Mesodermal cell (in vitro differentiated cells): ENCODE measurements at regions not wholly inside any gene's neighbourhood (a gene's known extent, or its start where the extent isn't known, plus 50 kb on each side); places are given as distances from the start of the nearest gene placed in this dataset.

Source experiments
- H3K27ac ChIP-seq: 2 replicates; pipeline ENCODE4 v1.7.0; 2013; ENCODE audit warnings: mild to moderate bottlenecking, low read depth, low read length, moderate library complexity; ENCODE audit not compliant: severe bottlenecking
- H3K36me3 ChIP-seq: 2 replicates; pipeline ENCODE4 v1.7.1; 2013; ENCODE audit warnings: mild to moderate bottlenecking, low read length, moderate library complexity; ENCODE audit not compliant: control insufficient read depth, insufficient read depth
- H3K4me1 ChIP-seq: one replicate; pipeline ENCODE4 v1.7.1; 2013; ENCODE audit warnings: mild to moderate bottlenecking, low read length; ENCODE audit not compliant: insufficient read depth, control insufficient read depth, poor library complexity, severe bottlenecking
- H3K4me3 ChIP-seq: 2 replicates; pipeline ENCODE4 v1.7.0; 2013; ENCODE audit warnings: low read length, control low read depth, mild to moderate bottlenecking; ENCODE audit not compliant: insufficient read depth, poor library complexity, severe bottlenecking; ENCODE audit errors: extremely low read depth
- H3K9me3 ChIP-seq: 2 replicates; pipeline ENCODE4 v1.7.1; 2013; ENCODE audit warnings: mild to moderate bottlenecking, low read length, moderate library complexity; ENCODE audit not compliant: control insufficient read depth
- WGBS, 2 experiments: methylation state at CpG; one replicate each; pipeline ENCODE4 v1.1.5; 2013; ENCODE audit warnings: missing lambda C conversion rate in 2 of 2; ENCODE audit not compliant: insufficient coverage in 2 of 2; 5-methylcytosine and 5-hydroxymethylcytosine counted together

DNA sequence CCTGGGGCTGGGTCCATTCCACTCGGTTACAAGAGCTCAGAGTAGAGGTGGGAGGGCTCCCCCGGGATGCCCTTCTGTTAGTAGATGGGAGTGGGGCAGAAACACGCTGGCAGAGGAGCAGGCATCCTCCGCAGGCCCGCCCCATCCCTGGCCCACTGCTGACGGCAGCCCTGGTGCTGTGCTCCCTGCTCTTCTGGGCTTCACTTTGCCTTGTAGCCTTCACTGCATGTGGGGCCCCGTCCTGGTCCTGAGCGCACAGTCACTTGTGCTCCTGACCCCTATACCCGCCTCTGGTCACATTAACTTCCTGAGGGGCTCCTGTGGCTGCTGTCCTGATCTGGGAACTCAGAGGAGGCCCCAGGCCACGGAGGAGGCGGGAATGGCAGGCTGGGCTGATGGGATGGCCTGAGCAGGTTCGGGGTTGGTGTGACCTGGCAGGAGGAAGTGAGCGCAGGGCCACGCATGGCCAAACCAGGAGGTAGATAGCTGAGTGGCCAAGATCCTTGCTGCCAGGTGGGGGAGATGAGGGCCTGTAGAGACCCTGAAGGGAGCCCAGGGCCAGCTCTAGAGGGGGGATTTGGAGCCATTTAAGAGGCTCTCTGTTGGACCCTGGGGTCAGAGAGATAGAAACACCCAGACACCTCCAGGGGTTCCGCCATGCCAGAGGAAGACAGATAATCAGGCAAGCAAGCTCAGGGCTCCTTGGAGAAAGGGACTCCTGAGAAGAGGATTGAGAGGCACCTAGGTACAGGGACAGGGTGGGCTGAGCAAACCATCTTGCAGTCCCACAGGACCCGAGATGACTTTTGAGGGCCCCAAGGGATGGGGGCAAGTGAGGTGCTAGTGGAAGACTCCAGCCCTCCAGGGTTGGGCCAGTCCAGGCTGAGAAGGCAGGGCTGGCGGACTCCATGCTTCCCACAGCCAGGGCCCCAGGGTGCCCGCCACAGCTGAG lies 92.2 kb upstream of the PRR23E start:
- H3K4me1 ChIP-seq: no peaks in the 10 kb centered on the region
- no peaks in the 10 kb centered on the region for H3K9me3 ChIP-seq
- no peaks in the 10 kb centered on the region for H3K36me3 ChIP-seq
- WGBS, 2 experiments: 84 to 85% methylated on average over 15 to 16 of the region's 18 CpGs
- H3K4me3 ChIP-seq: no peak overlapping the region
- no peak overlapping the region for H3K27ac ChIP-seq

DNA sequence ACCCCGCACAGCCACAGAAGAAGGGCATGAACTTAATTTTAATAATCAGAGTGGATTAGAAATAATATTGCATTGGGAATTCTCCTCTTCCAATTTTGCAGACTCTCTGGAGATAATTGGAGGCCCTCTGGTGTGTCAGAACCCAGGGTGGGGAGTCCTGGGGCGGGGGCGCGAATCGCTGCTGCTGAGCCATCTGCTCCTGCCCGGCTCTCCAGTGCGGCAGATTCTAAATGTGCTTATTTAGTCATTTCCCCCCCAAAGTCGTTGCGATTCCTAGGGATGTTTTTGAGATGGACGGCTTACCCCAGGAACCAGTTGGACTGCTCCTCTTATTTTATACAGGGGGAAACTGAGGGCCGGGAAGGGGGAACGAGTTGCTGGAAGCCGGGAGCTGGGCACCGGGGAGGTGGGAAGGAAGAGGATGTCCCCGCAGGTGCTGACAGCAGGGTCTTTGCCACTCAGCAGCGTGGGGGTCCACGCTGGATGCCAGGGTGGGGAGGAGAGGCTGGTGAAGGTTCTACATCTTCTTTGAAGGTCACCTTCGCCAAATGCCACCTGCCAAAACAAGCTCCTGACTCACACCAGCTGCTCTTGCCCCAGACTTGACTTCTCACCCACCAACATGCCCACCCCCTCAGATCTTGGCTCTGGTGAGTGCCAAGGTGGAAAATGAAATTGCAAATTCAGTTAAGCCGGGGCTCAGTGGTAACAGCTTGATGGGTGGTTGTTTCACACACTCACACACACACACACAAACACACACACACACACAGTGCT lies 91.3 kb upstream of the PRR23E start:
- WGBS, 2 experiments: 95% methylated on average over 13 to 14 of the region's 19 CpGs

DNA sequence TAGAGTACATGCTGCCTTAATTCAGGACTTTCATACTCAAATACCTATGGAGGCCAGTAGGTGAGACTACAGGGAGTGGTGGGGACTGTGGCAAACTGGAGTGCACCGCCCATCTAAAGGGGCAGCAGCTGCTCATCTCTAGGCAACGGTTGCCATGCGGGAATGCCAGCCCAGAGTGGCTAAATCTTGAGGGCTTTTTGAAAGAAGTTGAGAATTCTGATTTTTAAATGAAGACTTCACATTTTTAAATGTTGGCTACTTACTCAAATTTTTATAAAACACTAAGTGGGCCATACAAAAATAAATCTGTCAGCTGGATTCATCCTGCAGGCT lies 90.8 kb upstream of the PRR23E start:
- no peak overlapping the region for H3K27ac ChIP-seq
- H3K4me1 ChIP-seq: no peaks in the 10 kb centered on the region
- 95 to 100% methylated on average over 1 to 2 of the region's 3 CpGs for WGBS, 2 experiments
- H3K4me3 ChIP-seq: no peak overlapping the region
- no peaks in the 10 kb centered on the region for H3K9me3 ChIP-seq
- H3K36me3 ChIP-seq: no peaks in the 10 kb centered on the region

More for the DNA sequence above, 91.3 kb upstream of the PRR23E start:
- no peak overlapping the region for H3K27ac ChIP-seq
- H3K4me3 ChIP-seq: no peak overlapping the region
- H3K36me3 ChIP-seq: no peaks in the 10 kb centered on the region
- no peaks in the 10 kb centered on the region for H3K9me3 ChIP-seq
- H3K4me1 ChIP-seq: no peaks in the 10 kb centered on the region

DNA sequence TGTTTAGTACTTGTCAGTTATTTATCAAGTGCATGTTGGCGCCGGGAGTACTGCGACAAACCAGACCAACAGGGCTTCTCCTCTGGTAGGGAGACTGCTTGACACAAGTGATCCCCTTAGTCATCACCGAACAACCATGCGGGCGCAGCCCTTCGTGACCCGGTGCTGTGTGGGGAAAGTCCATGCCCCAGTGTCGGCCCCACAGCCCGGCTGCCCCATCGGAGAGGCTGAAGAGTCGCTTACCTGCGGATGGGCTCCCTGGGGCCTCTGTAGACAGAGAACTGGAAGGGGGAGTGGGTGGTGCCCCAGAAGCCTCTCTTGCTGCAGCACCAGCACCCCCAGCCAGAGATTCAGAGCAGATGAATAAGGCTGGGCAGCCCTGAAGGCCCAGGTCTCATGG lies 90.3 kb upstream of the PRR23E start:
- Histone ChIP-seq H3K36me3 (no peaks in the 10 kb centered on the region), H3K4me1 (no peaks in the 10 kb centered on the region), H3K27ac (no peak overlapping the region), H3K9me3 (no peaks in the 10 kb centered on the region), H3K4me3 (no peak overlapping the region)
- WGBS, 2 experiments: 94 to 97% methylated on average over 7 to 13 of the region's 13 CpGs

DNA sequence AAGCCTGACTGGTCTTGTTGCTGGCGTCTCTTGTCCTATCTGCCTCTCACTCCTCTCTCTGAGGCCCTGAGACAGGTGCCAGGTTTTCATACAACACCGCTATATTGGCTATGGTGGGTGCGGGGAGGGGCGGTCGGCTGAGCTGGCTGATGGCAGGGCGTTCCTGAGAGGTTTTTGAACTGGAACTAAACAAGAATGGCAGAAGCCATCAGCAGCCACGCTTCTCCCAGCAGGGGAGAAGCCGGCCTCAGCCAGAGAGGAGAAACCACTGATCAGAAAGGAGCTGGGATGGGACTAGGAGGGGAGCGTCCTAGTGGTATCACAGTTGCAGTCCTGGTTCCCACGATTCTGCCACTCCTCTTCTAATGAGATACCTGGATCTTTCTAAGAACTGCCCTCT lies 89.9 kb upstream of the PRR23E start:
- H3K9me3 ChIP-seq: no peaks in the 10 kb centered on the region
- H3K27ac ChIP-seq: no peak overlapping the region
- 75 to 79% methylated on average over 4 to 7 of the region's 10 CpGs for whole genome bisulfite sequencing, 2 experiments
- no peaks in the 10 kb centered on the region for H3K4me1 ChIP-seq
- H3K4me3 ChIP-seq: no peak overlapping the region
- H3K36me3 ChIP-seq: no peaks in the 10 kb centered on the region

DNA sequence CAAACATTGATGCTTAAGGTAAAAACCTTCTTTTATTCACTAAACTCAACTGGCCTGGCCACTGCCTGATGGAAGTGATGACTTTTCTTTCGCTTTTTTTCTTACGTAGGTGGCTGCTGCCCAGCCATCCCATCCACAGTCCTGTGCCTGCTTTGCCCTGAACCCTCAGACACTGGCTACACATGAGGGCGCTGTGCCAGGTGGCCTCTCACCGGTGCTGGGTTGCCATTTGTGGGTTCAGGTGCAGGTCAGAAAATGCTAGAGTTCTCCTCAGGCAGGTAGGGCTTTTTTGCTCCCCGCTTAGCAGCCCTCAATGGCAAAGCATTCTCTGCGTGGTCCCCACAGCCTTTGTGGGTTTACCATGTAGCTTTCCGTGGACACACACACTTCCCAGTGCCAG lies 88.3 kb upstream of the PRR23E start:
- Histone ChIP-seq H3K4me1 (no peaks in the 10 kb centered on the region), H3K9me3 (no peaks in the 10 kb centered on the region), H3K27ac (no peak overlapping the region), H3K4me3 (no peak overlapping the region), H3K36me3 (no peaks in the 10 kb centered on the region)
- 86 to 97% methylated on average over 5 to 6 of the region's 7 CpGs for WGBS, 2 experiments

DNA sequence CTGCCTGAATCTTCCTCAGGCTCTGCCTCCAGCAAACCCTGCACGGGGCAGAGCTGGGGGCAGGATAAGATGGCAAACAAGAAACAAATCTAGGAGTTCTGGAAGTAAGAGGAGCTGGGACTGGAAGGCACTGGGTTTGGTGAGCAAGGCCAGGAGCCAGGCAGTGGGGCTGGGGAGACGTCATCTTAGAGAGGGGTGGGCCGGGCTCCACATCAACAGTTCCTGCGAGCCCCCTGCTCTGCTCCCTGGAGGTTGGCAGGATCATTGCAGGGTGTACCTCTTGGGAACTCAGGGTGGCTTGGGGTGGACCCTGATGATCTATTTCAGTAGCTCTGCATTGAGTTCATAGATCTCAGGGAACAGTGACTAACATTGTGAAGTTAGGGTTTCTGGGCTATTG lies 87.3 kb upstream of the PRR23E start:
- H3K4me1 ChIP-seq: no peaks in the 10 kb centered on the region
- 71 to 91% methylated on average over 3 of the region's 4 CpGs for WGBS, 2 experiments
- no peaks in the 10 kb centered on the region for H3K36me3 ChIP-seq
- H3K27ac ChIP-seq: no peak overlapping the region
- H3K9me3 ChIP-seq: no peaks in the 10 kb centered on the region
- H3K4me3 ChIP-seq: no peak overlapping the region

DNA sequence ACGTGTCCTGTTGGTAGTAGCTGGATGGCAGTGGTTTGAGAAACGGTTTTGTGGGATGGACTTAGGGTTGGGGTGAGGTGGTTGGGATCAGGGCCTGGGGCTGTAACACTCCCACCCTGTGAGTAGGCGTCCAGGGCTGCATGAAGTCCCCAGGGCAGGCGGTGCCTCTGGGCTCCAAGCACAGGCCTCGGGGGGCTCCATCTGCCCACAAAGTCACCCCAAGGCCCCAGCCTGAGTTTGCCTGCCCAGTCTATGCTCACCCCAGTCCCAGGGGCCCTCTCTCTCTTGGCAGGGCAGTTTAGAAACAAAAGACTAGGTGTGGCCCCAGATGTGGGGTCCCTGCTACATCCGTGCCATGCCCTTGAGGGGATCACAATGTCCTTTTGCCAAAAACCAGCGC lies 86.9 kb upstream of the PRR23E start:
- 88 to 93% methylated on average over 7 of the region's 7 CpGs for WGBS, 2 experiments
- no peaks in the 10 kb centered on the region for H3K4me1 ChIP-seq
- H3K4me3 ChIP-seq: no peak overlapping the region
- no peak overlapping the region for H3K27ac ChIP-seq
- peaks cover 1% of the 10 kb centered on the region for H3K9me3 ChIP-seq
- H3K36me3 ChIP-seq: no peaks in the 10 kb centered on the region

DNA sequence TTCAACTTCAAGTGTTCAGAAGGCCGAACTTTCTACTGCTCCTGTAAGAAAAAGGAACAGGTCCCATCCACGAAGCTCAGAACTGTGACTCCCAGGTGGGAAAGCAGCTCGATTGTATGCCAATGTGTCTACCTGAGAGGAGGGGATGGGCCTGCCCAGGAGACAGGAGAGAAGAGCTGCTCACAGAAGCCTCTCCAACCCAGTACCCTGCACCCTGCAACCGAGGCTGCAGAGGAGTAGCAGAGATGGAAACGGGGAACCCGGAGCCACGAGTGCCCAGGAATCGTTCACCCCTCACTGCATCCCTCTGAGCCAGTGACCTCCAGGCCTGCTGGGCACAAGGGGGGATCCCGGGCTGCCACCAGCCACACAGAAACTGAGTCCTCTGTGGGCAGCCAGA lies 86.5 kb upstream of the PRR23E start:
- H3K36me3 ChIP-seq: no peaks in the 10 kb centered on the region
- no peak overlapping the region for H3K4me3 ChIP-seq
- no peak overlapping the region for H3K27ac ChIP-seq
- H3K4me1 ChIP-seq: no peaks in the 10 kb centered on the region
- peaks cover 5% of the 10 kb centered on the region for H3K9me3 ChIP-seq
- 88 to 91% methylated on average over 3 to 8 of the region's 9 CpGs for WGBS, 2 experiments

DNA sequence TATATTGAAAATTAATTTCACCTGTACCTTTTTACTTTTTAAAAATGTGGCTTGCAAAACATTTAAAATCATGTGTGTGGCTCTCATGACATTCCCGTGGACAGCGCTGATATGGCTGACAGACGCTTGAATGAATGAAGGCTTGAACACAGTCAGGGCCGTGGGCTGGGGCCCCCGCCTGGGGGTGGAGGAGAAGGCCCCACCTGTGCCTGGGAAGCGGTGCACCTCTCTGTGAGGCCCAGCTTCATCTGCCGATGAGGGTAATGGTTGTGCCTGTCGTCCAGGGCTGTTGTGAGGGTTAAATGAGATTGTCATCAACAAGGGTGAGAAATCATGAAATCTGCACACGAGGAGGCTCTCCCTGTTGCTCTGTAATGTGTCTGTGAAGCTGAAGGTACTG lies 85.9 kb upstream of the PRR23E start:
- Histone ChIP-seq H3K36me3 (no peaks in the 10 kb centered on the region), H3K4me1 (no peaks in the 10 kb centered on the region), H3K9me3 (peaks cover 8% of the 10 kb centered on the region), H3K27ac (no peak overlapping the region), H3K4me3 (no peak overlapping the region)
- WGBS, 2 experiments: 86 to 93% methylated on average over 6 to 9 of the region's 9 CpGs
